UCSD-AML1 (cell line): ENCODE measurements at regions not wholly inside any gene's neighbourhood (a gene's known extent, or its start where the extent isn't known, plus 50 kb on each side); places are given as distances from the start of the nearest gene placed in this dataset.
"Not testable (repeated sequence)": the region's sequence is repeated elsewhere in the genome, so short reads cannot be mapped to it uniquely, and the experiment has no call there.

ENCODE experiments used
- DNase-seq: peaks from one replicate; lab custom pipeline; 2025; ENCODE audit not compliant: unreplicated experiment; lab: John Stamatoyannopoulos, UW

GRCh38 chr5:91315701-91316100 is 67.4 kb downstream of the ARRDC3 start:
- no peak for DNase-seq

GRCh38 chr5:91313757-91314673 is 69.1 kb downstream of the ARRDC3 start:
- peak; percentile 22 for DNase-seq

DNA sequence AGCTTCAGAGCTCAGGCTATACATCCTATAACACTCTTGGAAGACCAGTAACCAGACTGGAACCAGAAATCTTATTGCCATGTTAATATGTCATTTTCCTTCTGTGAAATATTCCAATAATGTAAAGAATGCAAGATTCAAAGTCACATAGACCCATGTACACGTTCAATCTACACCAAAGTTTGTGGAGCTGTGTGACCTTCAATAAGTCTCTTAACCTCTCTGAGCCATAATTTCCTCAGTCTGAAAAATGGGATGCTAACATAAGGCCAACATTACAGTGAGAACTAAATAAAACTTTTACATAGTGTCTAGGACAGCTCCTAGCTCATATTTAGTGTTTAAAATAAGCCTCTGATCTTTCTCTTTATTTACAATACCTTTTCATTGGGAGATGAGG is 70.4 kb downstream of the ARRDC3 start:
- DNase-seq: no peak

- peak; percentile 16 for DNase-seq
Observed at GRCh38 chr5:91311697-91312501, 71.2 kb downstream of the ARRDC3 start.

DNA sequence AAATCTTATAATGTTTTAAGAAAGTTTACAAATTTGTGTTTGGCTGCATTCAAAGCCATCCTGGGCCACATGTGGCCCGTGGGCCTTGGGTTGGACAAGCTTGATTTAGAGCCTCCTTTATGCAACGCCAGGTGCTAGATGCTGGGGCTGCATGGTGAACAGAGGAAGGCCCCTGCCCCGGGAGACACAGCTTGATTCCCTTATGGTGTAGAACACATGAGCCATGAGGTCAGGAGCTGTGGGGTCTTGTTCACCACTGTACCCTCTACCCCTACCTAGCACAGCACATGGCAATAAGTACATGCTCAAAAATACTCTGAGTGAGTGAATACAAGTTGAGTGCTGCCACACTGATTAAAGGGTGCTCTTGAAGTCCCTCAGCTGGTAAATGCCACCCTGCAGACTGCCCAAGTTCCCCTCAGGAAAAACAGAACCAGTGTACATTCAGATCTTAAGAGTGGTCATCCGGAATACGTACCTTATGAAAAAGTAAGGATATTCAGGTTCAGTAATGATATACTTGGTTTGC is 71.9 kb downstream of the ARRDC3 start:
- no peak for DNase-seq

DNA sequence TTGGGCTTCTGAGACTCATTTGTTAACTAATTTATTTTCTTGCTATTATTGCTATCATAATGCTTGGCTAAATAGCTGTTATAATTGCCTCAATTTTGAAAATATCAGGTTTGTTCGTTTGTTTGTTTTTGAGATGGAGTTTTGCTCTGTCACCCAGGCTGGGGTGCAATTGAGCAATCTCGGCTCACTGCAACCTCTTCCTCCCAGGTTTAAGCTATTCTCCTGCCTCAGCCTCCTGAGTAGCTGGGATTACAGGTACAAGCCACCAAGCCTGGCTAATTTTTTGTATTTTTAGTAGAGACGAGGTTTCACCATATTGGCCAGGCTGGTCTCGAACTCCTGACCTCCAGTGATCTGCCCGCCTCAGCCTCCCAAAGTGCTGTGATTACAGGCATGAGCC is 75.0 kb downstream of the ARRDC3 start:
- DNase-seq: not testable (repeated sequence)

- DNase-seq: no peak
Observed at GRCh38 chr5:91307048-91307447, 76.1 kb downstream of the ARRDC3 start.

DNA sequence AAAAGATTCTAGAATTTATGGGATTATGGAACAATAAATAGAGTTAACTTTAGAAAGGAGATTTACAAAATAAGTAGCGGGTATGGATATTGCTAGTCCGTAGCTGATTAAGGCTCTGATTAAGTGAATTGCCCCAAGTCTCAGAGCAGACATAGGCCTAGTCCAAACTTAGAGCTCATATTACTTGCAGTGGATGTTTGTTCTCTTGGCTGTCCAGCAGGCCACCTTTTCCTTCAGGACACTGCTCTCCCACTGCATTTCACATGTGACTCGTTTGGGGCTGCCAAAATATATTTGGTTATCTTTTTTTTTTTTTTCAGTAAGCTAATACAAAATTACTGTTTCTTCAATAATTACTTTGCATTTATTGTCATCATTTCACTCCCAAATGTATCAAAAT is 76.6 kb downstream of the ARRDC3 start:
- DNase-seq: no peak

- DNase-seq: no peak
Observed at GRCh38 chr5:91305640-91306039, 77.5 kb downstream of the ARRDC3 start.

DNA sequence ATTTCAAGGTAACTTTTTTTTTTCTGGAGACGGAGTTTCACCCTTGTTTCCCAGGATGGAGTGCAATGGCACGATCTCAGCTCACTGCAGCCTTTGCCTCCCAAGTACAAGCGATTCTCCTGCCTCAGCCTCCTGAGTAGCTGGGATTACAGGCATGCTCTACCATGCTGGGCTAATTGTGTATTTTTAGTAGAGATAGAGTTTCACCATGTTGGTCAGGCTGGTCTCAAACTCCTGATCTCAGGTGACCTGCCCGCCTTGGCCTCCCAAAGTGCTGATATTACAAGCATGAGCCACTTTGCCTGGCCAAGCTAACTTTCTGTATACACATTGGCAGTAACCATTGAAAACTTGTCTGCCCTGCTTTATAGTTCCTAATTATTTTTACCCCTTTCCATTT is 79.1 kb downstream of the ARRDC3 start:
- DNase-seq: not testable (repeated sequence)

GRCh38 chr5:91302958-91303357 is 80.2 kb downstream of the ARRDC3 start:
- DNase-seq: no peak

GRCh38 chr5:91302305-91302704 is 80.8 kb downstream of the ARRDC3 start:
- no peak for DNase-seq

DNA sequence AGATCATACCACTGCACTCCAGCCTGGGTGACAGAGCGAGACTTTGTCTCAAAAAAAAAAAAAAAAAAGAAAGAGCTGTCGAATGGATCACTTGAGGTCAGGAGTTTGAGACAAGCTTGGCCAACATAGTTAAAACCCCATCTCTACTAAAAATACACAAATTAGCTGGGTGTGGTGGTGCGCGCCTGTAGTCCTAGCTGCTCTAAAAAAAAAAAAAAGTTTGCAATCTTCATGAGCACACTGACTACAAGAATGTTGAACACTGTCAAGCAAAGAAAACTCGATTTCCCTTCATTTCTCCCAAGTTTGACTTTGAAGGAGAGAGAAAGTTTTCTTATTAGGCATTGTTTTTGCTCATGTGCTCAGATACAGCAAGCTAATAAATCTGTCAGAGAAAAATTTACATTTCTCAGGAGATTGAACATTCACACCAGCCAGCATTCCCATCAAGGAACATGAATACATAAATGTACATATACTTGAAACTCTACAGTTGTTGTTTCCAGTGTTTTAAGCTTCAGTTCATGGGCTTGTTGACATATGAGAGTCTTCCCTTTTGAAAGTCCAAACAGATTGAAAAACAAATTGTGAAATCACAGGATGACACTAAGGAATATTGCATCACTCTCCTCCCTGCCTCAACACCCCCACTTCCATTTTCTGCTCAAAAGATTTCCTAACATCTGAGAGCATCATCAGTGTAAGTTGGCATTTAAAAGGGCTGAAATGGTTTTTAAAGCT is 81.8 kb downstream of the ARRDC3 start:
- DNase-seq: no peak

DNA sequence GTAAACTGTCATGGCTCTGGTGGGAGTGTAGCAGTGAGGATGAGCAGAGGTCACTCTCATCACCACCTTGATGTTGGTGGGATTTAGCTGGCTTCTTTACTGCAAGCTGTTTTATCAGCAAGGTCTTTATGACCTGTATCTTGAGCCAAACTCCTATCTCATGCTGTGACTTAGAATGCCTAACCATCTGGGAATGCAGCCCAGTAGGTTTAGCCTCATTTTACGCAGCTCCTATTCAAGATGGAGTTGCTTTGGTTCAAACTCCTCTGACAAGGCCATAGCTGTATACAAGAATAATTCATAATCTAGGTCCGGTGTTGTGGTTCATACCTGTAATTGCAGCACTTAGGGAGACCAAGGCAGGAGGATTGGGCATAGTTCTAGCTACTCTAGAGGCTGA is 85.1 kb downstream of the ARRDC3 start:
- no peak for DNase-seq

- no peak for DNase-seq
Observed at GRCh38 chr5:91296674-91297143, 86.4 kb downstream of the ARRDC3 start.

GRCh38 chr5:91296102-91296501 is 87.0 kb downstream of the ARRDC3 start:
- not testable (repeated sequence) for DNase-seq

GRCh38 chr5:91293131-91293530 is 90.0 kb downstream of the ARRDC3 start:
- no peak for DNase-seq

- no peak for DNase-seq
Observed at GRCh38 chr5:91291628-91292569, 91.2 kb downstream of the ARRDC3 start.

DNA sequence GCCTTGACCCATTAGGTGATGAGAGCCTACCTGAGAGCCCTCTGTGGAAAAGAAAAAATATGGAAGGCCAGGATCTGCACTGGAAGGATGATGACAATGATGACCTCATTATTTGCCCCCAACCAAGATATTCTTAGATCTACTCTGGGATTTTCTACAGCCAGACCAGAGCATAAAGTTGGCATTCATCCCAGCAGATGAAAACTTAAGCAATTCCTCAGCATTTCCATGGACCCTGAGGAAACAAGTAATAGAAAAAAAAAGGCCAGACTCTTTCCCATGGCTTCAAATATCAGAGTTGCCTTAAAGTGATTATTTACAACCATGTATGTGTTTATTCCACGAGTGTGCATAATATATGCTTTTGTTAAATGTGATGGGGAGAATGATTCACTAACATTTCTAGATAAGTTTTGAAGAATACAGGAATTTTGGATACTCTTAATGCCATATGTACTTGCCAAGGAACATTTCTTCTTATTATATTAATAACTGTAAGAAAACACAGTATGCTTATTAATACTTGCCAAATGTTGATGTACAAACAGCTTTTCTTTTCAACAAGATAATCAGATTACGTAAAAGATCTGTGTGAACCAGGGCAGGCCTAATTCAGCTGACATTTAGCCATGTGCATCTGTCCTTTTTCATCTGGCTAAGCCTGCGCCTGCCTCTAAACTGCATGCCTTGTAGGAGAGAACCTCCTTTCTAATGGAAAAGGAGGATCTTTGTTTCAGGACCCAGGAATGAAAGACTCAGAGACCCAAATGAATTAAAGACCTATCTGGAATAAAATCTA is 94.8 kb downstream of the ARRDC3 start:
- DNase-seq: no peak
